SK-N-SH treated with all-trans-retinoic acid at 6 μM for 48 hours (cell line): ENCODE measurements at regions not wholly inside any gene's neighbourhood (a gene's known extent, or its start where the extent isn't known, plus 50 kb on each side); places are given as distances from the start of the nearest gene placed in this dataset.

Experiments used
- ATAC-seq: fragments of 200-7000 bp; cut with Tn5 transposase; 3 replicates; pipeline ENCODE4 v1.9.1; 2020; ENCODE audit warnings: mild to moderate bottlenecking, moderate library complexity
- ARNTL ChIP-seq: fragments of 450-650 bp; formaldehyde crosslinking; IDR thresholded peaks from 2 replicates; pipeline ENCODE4 v1.5.0; 2020; ENCODE audit warnings: low read depth, mild to moderate bottlenecking, moderate library complexity, borderline replicate concordance
- BACH2 ChIP-seq: fragments of 250-450 bp; sonication (Bioruptor Pico); IDR thresholded peaks from 2 replicates; pipeline ENCODE4 v1.9.0; 2021; ENCODE audit warnings: mild to moderate bottlenecking, borderline replicate concordance
- CSDC2 ChIP-seq: fragments of 250-450 bp; sonication (Bioruptor Pico); IDR thresholded peaks from 2 replicates; pipeline ENCODE4 v1.5.0; 2020; ENCODE audit warnings: mild to moderate bottlenecking, moderate library complexity
- ESRRG ChIP-seq: fragments of 250-450 bp; sonication (Bioruptor Pico); IDR thresholded peaks from 2 replicates; pipeline ENCODE4 v1.6.1; 2021; ENCODE audit warnings: mild to moderate bottlenecking
- GLIS3 ChIP-seq: fragments of 250-450 bp; sonication (Bioruptor Pico); IDR thresholded peaks from 2 replicates; pipeline ENCODE4 v1.5.0; 2020; ENCODE audit warnings: mild to moderate bottlenecking, moderate library complexity
- ISL1 ChIP-seq: fragments of 250-450 bp; sonication (Bioruptor Pico); IDR thresholded peaks from 2 replicates; pipeline ENCODE4 v2.1.2; 2022; ENCODE audit warnings: mild to moderate bottlenecking, moderate library complexity
- OSR1 ChIP-seq: fragments of 250-450 bp; sonication (Bioruptor Pico); IDR thresholded peaks from 2 replicates; pipeline ENCODE4 v1.8.0; 2022; ENCODE audit warnings: moderate library complexity, mild to moderate bottlenecking, inconsistent platforms
- PPARA ChIP-seq: fragments of 250-450 bp; sonication (Bioruptor Pico); IDR thresholded peaks from 2 replicates; pipeline ENCODE4 v1.5.0; 2020; ENCODE audit warnings: mild to moderate bottlenecking, borderline replicate concordance
- RARB ChIP-seq: fragments of 250-450 bp; sonication (Bioruptor Pico); IDR thresholded peaks from 2 replicates; pipeline ENCODE4 v1.8.0; 2021; ENCODE audit warnings: mild to moderate bottlenecking, moderate library complexity
- TCF4 ChIP-seq: fragments of 250-450 bp; sonication (Bioruptor Pico); IDR thresholded peaks from 2 replicates; pipeline ENCODE4 v1.8.0; 2021; ENCODE audit warnings: mild to moderate bottlenecking, moderate library complexity, borderline replicate concordance
- TOX ChIP-seq: fragments of 250-450 bp; sonication (Bioruptor Pico); IDR thresholded peaks from 2 replicates; pipeline ENCODE4 v1.8.0; 2021; ENCODE audit warnings: mild to moderate bottlenecking, moderate library complexity, borderline replicate concordance
- ZC3H10 ChIP-seq: fragments of 250-450 bp; sonication (Bioruptor Pico); IDR thresholded peaks from 2 replicates; pipeline ENCODE4 v1.5.1; 2021; ENCODE audit warnings: mild to moderate bottlenecking, moderate library complexity
- ZFP3 ChIP-seq: fragments of 250-450 bp; sonication (Bioruptor Pico); IDR thresholded peaks from 2 replicates; pipeline ENCODE4 v1.5.0; 2020; ENCODE audit warnings: mild to moderate bottlenecking, moderate library complexity
- ZFP30 ChIP-seq: fragments of 450-650 bp; formaldehyde crosslinking; IDR thresholded peaks from 2 replicates; pipeline ENCODE4 v1.5.0; 2022; ENCODE audit warnings: mild to moderate bottlenecking, moderate library complexity
- ZNF565 ChIP-seq: fragments of 450-650 bp; formaldehyde crosslinking; conservative IDR thresholded peaks from 2 replicates; pipeline ENCODE4 v1.5.0; 2020; ENCODE audit warnings: low read depth, mild to moderate bottlenecking, moderate library complexity
- ZNF70 ChIP-seq: fragments of 450-650 bp; formaldehyde crosslinking; IDR thresholded peaks from 2 replicates; pipeline ENCODE4 v1.5.0; 2020; ENCODE audit warnings: mild to moderate bottlenecking, moderate library complexity
- ZNF8 ChIP-seq: fragments of 450-650 bp; formaldehyde crosslinking; IDR thresholded peaks from 2 replicates; pipeline ENCODE4 v1.5.0; 2020; ENCODE audit warnings: mild to moderate bottlenecking, moderate library complexity
- TF ChIP-seq, protein P1 (sequence below): fragments of 250-450 bp; sonication (Bioruptor Pico); IDR thresholded peaks from 2 replicates; pipeline ENCODE4 v1.5.0; 2020; ENCODE audit warnings: mild to moderate bottlenecking, moderate library complexity
- TF ChIP-seq, protein P2 (sequence below): fragments of 250-450 bp; sonication (Bioruptor Pico); IDR thresholded peaks from 2 replicates; pipeline ENCODE4 v1.8.0; 2020; ENCODE audit warnings: mild to moderate bottlenecking, moderate library complexity, borderline replicate concordance
- TF ChIP-seq, protein P3 (sequence below): fragments of 250-450 bp; sonication (Bioruptor Pico); IDR thresholded peaks from 2 replicates; pipeline ENCODE4 v1.5.1; 2021; ENCODE audit warnings: mild to moderate bottlenecking, moderate library complexity
- TF ChIP-seq, protein P4 (sequence below): fragments of 250-450 bp; sonication (Bioruptor Pico); IDR thresholded peaks from 2 replicates; pipeline ENCODE4 v1.5.1; 2020; ENCODE audit warnings: low read depth, mild to moderate bottlenecking, moderate library complexity
- TF ChIP-seq, protein P5 (sequence below): fragments of 250-450 bp; sonication (Bioruptor Pico); IDR thresholded peaks from 2 replicates; pipeline ENCODE4 v1.8.0; 2021; ENCODE audit warnings: low read depth, mild to moderate bottlenecking, moderate library complexity, borderline replicate concordance

DNA sequence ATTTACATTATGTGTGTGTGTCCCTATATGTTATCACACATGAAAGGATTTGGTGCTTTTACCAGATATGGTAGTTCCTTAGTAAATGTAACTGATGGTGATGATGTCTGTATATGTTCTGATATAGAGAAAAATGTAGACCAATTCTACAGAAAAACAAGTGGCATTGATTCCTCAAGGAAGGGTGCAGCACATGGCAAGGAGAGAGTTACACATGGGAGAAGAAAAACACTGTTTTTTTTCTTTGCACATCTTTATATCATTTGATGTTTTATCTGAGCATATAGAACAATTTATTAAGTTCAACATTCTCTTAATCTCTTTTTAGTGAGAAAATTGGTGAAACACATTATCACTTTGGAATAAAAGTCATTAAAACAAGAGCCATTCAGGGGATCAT lies 535.0 kb upstream of the KLF4 start:
- ATAC-seq = no peak
- TF ChIP-seq ZNF8 = no peak
- no peak for TF ChIP-seq TCF4 (CRISPR knock-in tag)
- TF ChIP-seq, protein P1, sequence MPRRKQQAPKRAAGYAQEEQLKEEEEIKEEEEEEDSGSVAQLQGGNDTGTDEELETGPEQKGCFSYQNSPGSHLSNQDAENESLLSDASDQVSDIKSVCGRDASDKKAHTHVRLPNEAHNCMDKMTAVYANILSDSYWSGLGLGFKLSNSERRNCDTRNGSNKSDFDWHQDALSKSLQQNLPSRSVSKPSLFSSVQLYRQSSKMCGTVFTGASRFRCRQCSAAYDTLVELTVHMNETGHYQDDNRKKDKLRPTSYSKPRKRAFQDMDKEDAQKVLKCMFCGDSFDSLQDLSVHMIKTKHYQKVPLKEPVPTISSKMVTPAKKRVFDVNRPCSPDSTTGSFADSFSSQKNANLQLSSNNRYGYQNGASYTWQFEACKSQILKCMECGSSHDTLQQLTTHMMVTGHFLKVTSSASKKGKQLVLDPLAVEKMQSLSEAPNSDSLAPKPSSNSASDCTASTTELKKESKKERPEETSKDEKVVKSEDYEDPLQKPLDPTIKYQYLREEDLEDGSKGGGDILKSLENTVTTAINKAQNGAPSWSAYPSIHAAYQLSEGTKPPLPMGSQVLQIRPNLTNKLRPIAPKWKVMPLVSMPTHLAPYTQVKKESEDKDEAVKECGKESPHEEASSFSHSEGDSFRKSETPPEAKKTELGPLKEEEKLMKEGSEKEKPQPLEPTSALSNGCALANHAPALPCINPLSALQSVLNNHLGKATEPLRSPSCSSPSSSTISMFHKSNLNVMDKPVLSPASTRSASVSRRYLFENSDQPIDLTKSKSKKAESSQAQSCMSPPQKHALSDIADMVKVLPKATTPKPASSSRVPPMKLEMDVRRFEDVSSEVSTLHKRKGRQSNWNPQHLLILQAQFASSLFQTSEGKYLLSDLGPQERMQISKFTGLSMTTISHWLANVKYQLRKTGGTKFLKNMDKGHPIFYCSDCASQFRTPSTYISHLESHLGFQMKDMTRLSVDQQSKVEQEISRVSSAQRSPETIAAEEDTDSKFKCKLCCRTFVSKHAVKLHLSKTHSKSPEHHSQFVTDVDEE (CRISPR knock-in tag) = no peak
- no peak for TF ChIP-seq BACH2 (CRISPR knock-in tag)
- TF ChIP-seq ARNTL (CRISPR knock-in tag) = no peak
- TF ChIP-seq ZNF565 (CRISPR knock-in tag) = no peak
- no peak for TF ChIP-seq ZNF70 (CRISPR knock-in tag)
- TF ChIP-seq OSR1 = no peak
- TF ChIP-seq ZFP3 = no peak
- TF ChIP-seq PPARA = no peak
- TF ChIP-seq ISL1 = no peak
- no peak for TF ChIP-seq TOX (CRISPR knock-in tag)
- TF ChIP-seq, protein P2, sequence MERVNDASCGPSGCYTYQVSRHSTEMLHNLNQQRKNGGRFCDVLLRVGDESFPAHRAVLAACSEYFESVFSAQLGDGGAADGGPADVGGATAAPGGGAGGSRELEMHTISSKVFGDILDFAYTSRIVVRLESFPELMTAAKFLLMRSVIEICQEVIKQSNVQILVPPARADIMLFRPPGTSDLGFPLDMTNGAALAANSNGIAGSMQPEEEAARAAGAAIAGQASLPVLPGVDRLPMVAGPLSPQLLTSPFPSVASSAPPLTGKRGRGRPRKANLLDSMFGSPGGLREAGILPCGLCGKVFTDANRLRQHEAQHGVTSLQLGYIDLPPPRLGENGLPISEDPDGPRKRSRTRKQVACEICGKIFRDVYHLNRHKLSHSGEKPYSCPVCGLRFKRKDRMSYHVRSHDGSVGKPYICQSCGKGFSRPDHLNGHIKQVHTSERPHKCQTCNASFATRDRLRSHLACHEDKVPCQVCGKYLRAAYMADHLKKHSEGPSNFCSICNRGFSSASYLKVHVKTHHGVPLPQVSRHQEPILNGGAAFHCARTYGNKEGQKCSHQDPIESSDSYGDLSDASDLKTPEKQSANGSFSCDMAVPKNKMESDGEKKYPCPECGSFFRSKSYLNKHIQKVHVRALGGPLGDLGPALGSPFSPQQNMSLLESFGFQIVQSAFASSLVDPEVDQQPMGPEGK (CRISPR knock-in tag) = no peak
- TF ChIP-seq, protein P3, sequence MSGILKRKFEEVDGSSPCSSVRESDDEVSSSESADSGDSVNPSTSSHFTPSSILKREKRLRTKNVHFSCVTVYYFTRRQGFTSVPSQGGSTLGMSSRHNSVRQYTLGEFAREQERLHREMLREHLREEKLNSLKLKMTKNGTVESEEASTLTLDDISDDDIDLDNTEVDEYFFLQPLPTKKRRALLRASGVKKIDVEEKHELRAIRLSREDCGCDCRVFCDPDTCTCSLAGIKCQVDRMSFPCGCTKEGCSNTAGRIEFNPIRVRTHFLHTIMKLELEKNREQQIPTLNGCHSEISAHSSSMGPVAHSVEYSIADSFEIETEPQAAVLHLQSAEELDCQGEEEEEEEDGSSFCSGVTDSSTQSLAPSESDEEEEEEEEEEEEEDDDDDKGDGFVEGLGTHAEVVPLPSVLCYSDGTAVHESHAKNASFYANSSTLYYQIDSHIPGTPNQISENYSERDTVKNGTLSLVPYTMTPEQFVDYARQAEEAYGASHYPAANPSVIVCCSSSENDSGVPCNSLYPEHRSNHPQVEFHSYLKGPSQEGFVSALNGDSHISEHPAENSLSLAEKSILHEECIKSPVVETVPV (CRISPR knock-in tag) = no peak
- TF ChIP-seq ZC3H10 (CRISPR knock-in tag) = no peak
- no peak for TF ChIP-seq CSDC2
- TF ChIP-seq, protein P4, sequence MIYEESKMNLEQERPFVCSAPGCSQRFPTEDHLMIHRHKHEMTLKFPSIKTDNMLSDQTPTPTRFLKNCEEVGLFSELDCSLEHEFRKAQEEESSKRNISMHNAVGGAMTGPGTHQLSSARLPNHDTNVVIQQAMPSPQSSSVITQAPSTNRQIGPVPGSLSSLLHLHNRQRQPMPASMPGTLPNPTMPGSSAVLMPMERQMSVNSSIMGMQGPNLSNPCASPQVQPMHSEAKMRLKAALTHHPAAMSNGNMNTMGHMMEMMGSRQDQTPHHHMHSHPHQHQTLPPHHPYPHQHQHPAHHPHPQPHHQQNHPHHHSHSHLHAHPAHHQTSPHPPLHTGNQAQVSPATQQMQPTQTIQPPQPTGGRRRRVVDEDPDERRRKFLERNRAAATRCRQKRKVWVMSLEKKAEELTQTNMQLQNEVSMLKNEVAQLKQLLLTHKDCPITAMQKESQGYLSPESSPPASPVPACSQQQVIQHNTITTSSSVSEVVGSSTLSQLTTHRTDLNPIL (CRISPR knock-in tag) = no peak
- no peak for TF ChIP-seq RARB (CRISPR knock-in tag)
- TF ChIP-seq, protein P5, sequence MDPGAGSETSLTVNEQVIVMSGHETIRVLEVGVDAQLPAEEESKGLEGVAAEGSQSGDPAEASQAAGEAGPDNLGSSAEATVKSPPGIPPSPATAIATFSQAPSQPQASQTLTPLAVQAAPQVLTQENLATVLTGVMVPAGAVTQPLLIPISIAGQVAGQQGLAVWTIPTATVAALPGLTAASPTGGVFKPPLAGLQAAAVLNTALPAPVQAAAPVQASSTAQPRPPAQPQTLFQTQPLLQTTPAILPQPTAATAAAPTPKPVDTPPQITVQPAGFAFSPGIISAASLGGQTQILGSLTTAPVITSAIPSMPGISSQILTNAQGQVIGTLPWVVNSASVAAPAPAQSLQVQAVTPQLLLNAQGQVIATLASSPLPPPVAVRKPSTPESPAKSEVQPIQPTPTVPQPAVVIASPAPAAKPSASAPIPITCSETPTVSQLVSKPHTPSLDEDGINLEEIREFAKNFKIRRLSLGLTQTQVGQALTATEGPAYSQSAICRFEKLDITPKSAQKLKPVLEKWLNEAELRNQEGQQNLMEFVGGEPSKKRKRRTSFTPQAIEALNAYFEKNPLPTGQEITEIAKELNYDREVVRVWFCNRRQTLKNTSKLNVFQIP (CRISPR knock-in tag) = no peak
- no peak for TF ChIP-seq GLIS3

DNA sequence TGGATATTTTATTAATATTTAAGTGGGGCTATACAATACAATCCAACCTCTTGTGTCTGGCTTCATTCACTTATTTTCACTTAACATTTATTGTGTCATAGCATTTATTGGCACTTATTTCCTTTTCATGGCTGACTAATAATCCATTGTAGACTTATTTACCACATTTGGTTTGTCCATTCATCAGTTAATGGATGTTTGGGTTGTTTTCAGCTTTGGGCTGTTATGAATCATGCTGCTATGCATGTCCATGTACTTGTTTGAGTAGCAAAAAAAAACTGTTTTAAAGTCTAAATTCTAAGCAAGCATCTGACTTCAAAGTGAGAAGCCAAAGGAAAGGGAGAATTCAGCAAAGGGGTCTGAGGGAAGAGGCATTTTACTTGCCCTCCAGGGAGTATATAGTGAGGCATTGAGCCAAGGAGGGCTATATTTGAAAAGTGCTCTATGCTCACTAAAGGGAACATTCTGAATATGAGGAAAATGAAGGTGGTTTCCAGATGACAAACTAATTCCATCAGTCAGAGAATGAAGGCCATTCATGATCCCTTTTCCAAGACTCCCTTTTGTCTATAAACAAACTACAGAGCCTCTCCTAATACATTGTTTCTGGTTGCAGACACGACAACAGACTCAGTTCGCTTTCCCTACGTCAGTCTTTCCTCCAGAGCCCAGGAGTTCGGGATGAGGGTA lies 532.8 kb upstream of the KLF4 start:
- ATAC-seq = no peak
- TF ChIP-seq ESRRG = no peak
- TF ChIP-seq ARNTL (CRISPR knock-in tag) = no peak
- no peak for TF ChIP-seq TOX (CRISPR knock-in tag)
- TF ChIP-seq ZC3H10 (CRISPR knock-in tag) = no peak
- no peak for TF ChIP-seq RARB (CRISPR knock-in tag)
- TF ChIP-seq, protein P1 (CRISPR knock-in tag) = no peak
- TF ChIP-seq OSR1 = no peak
- TF ChIP-seq, protein P3 (CRISPR knock-in tag) = no peak
- TF ChIP-seq GLIS3 = no peak
- no peak for TF ChIP-seq ZFP30 (CRISPR knock-in tag)
- TF ChIP-seq PPARA = no peak
- TF ChIP-seq, protein P4 (CRISPR knock-in tag) = no peak
